ENCODE measurements at regions not wholly inside any gene's neighbourhood (a gene's known extent, or its start where the extent isn't known, plus 50 kb on each side); places are given as distances from the start of the nearest gene placed in this dataset.

DNA sequence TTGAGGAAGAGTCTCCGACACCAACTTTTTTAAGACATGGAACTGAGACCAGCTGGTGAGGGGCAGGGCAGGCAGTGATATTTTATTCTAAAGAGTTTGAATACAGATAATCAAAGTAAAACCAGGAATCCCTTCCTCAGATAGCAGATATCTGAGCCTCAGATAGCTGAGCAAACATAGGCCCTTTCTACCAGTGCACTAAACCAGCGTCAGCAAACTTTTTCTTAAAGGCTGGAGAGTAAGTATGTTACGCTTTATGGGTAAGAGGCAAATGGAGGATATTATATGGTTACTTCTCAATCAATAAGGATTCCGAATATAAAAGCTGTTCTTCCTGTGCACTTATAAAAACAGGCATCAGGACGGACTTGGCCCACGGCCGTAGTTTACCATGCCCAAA lies 73.9 kb downstream of the WNT5A start:
- DNase-seq (no peak), ATAC-seq (no peak)
- no peaks in the 10 kb centered on the region for H3K36me3 Mint-ChIP-seq (ENCODE audit: low read depth)
- H3K27ac Mint-ChIP-seq, result no peak overlapping the region
- peaks cover 6% of the 10 kb centered on the region for H3K9me3 Mint-ChIP-seq
- H3K4me3 Mint-ChIP-seq, result no peak overlapping the region
- no peaks in the 10 kb centered on the region for H3K4me1 Mint-ChIP-seq
- H3K27me3 Mint-ChIP-seq, result no peaks in the 10 kb centered on the region

DNA sequence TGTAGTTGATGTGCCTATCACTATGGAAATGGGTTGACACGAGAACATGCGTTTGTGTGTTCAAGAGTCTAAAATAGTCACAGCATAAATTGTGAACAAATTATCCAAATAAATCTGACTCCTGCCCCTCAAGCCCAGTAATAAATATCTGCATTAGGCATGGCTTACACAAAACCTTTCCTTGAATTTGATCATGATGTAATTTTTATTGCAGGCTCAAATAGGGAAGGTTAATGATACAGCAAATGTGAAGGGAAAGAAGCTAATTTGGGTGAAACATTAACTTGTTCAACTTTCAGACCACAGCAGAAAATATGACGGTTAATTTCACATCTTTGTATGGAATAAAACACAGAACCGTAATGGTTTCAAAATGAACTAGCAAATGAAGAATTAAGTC lies 74.6 kb downstream of the WNT5A start:
- Mint-ChIP-seq H3K4me3 (no peak overlapping the region), H3K27ac (no peak overlapping the region), H3K4me1 (no peaks in the 10 kb centered on the region), H3K36me3 (ENCODE audit: low read depth) (no peaks in the 10 kb centered on the region), H3K27me3 (no peaks in the 10 kb centered on the region), H3K9me3 (peaks cover 4% of the 10 kb centered on the region)
- DNase-seq (no peak), ATAC-seq (no peak)

DNA sequence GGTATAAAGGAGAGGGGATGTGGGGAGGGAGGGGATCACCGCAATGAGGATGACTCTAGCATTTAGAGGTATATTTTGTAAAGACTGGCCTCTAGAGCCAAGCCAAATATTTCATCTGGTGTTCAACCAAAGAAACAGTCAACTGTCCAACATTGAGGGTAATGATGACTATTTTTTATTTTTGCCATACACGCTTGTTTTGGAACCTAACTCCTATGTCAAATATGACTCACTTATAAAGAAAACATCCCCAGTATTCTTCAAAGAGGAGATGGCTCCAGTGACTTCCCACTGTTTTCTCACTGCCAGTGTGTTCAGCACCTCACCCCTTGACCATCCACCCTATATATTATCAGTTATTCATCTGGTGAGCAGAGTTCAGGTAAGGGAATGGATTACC lies 77.3 kb downstream of the WNT5A start:
- DNase-seq (no peak), ATAC-seq (no peak)
- Mint-ChIP-seq H3K27ac (no peak overlapping the region), H3K4me1 (no peaks in the 10 kb centered on the region), H3K4me3 (no peak overlapping the region), H3K36me3 (ENCODE audit: low read depth) (no peaks in the 10 kb centered on the region), H3K27me3 (no peaks in the 10 kb centered on the region), H3K9me3 (peaks cover 4% of the 10 kb centered on the region)

DNA sequence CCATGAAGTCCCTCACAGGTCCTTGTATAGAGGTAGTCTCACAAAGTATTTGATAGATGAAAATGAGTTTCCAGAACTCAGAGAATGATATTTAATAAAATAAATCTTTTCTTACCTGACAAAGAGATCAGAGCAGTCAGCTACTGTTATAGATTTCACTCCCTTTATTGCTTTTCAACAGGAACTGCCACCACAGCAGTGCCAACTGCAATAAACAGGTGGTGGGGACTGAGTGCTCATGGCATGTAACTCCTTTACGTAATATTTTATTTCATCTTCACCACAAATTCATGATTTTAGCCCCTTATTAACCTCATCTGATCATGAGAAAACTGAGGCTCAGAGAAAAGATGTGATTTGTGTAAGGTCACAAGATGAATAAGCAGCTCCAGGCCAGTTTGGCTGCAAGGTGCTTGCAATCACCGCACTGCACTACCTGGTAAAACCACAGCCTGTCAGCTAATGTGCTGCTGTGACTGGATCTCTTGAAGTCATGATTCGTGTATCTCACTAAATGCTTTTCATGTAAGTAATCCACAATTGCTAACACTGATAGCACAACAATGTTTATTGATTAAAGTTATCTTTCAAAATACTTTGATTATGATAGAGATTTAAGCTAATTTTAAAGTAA lies 78.8 kb downstream of the WNT5A start:
- H3K27me3 Mint-ChIP-seq, result no peaks in the 10 kb centered on the region
- H3K36me3 Mint-ChIP-seq (ENCODE audit: low read depth), result no peaks in the 10 kb centered on the region
- no peak for DNase-seq
- no peak for ATAC-seq
- no peak overlapping the region for H3K4me3 Mint-ChIP-seq
- no peaks in the 10 kb centered on the region for H3K4me1 Mint-ChIP-seq
- H3K9me3 Mint-ChIP-seq, result peaks cover 4% of the 10 kb centered on the region
- H3K27ac Mint-ChIP-seq, result no peak overlapping the region

DNA sequence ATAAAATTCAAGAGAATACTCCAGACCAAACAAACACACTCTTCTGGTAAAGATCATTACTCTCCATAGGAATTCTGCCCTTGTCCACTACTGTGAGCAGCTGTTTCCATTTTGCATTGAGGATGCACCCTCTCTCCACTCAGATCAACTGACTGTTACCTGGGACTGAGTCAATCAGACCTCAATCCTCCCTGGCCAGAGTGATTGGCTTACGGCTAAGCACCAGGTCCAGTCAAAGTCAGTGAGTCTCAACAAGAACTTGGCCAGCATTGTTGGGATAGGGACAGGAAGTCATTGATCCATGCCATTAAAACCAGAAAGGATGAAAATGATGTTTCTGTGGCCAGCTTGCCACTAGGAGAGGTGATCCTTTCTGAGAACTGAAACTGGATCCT lies 79.7 kb downstream of the WNT5A start:
- H3K27me3 Mint-ChIP-seq, result no peaks in the 10 kb centered on the region
- H3K9me3 Mint-ChIP-seq, result peaks cover 4% of the 10 kb centered on the region
- no peaks in the 10 kb centered on the region for H3K4me1 Mint-ChIP-seq
- no peak overlapping the region for H3K4me3 Mint-ChIP-seq
- no peak for DNase-seq
- no peak for ATAC-seq
- no peak overlapping the region for H3K27ac Mint-ChIP-seq
- H3K36me3 Mint-ChIP-seq (ENCODE audit: low read depth), result no peaks in the 10 kb centered on the region

DNA sequence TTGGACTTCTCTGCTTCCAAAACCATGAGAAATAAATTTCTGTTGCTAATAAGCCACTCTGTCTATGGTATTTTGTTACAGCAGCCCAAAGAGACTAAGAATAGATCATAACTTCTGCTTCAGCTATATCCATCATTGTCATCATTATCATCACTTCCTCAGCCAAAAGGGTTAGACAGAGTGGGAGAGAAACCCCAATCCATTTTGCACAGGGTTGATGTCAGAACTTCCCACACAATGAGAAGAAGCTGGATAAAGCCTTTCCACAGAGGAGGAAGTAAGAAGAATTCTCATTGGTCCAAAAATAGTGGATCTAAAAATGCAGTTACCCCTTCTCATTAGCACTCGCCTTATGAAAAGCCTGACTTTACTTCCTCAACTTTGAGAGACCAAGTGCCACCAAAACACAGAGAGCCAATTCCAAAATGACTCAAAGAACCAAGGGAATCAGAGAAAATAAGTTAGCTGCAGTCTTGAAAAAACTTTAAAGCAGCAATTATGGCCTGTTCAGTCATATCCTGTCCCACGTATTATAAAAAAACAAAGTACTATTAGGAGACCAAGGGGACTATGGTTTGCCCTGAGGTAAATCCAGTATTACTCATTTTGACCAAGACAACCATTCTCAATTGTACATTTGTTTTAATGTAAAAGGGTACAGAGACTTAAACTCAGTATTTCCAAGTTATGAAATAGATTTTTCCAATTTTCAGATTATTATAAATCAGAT lies 80.2 kb downstream of the WNT5A start:
- Mint-ChIP-seq H3K9me3 (peaks cover 4% of the 10 kb centered on the region), H3K4me3 (no peak overlapping the region), H3K27ac (no peak overlapping the region), H3K36me3 (ENCODE audit: low read depth) (no peaks in the 10 kb centered on the region), H3K27me3 (no peaks in the 10 kb centered on the region), H3K4me1 (no peaks in the 10 kb centered on the region)
- DNase-seq (no peak), ATAC-seq (no peak)

DNA sequence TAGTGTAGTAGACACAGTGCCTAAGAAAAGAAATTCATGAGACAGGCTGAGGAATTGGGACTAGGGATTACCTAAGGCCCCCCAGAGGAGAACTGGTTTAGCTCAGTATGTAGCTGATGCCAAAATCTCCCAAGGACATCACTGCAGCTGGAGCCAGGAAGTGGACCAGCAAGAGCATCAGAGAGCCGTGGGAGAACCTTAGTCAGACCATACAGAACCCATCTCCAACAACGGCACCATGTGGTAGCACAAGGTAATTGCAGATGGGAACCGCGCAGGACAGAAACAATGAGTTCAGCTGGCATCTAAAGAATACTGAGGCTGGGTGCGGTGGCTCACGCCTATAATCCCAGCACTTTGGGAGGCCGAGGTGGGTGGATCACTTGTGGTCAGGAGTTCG lies 81.7 kb downstream of the WNT5A start:
- Mint-ChIP-seq H3K27ac (no peak overlapping the region), H3K9me3 (peaks cover 4% of the 10 kb centered on the region), H3K4me1 (no peaks in the 10 kb centered on the region), H3K4me3 (no peak overlapping the region), H3K36me3 (ENCODE audit: low read depth) (no peaks in the 10 kb centered on the region), H3K27me3 (no peaks in the 10 kb centered on the region)
- DNase-seq (no peak), ATAC-seq (no peak)

DNA sequence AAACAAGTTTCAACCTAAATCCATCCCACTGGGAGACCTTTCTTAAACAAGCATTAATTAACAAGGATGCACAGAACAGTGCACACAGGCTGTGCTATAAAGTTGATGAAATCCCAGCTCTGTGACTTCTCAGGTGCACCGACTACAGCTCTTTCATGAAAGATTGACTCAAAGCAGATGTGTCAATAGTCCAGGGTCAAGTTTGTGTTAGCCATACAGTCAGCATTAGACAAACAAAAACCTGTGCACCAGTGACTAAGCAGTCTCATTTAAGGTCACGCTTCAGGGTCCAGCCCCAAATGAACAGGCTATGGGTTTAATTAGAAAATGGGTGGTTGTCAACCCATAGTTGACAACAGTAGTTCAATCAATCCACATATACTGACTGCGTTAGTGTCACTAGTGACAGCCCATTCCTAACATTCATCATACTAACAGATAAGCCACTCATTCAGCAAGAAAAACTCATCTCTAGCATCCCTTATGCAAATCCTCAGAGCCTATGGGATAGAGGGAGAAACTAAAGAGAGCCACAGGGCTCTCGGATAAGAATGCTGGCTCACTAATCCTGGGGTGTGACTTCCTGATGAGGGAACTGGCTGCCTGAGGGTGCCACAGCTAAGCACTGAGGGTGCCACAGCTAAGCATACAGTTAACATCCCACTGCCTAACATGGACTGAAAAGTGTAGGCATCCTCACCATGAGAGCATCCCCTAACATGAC lies 84.1 kb downstream of the WNT5A start:
- Mint-ChIP-seq H3K4me3 (no peak overlapping the region), H3K4me1 (no peaks in the 10 kb centered on the region), H3K36me3 (ENCODE audit: low read depth) (no peaks in the 10 kb centered on the region), H3K27ac (no peak overlapping the region), H3K27me3 (no peaks in the 10 kb centered on the region), H3K9me3 (peaks cover 5% of the 10 kb centered on the region)
- DNase-seq (no peak), ATAC-seq (no peak)

DNA sequence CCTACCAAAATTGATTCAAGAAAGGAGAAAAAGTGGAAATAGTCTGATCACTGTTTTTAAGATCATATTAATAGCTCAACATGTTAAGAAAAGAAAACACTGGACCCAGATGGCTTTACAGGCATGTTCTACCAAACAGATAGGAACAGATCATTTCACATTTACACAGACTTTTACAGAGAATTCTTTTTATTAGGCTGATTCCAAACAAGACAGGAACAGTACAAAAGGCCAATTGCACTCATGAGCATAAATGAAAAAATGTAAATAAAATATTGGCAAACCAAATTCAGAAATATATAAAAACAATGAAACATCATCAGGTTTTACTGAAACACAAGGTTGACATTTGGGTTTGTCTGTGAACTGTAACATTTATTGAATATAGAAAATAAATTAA lies 106.5 kb downstream of the WNT5A start:
- Mint-ChIP-seq H3K27ac (no peak overlapping the region), H3K9me3 (no peaks in the 10 kb centered on the region), H3K4me3 (no peak overlapping the region), H3K36me3 (ENCODE audit: low read depth) (no peaks in the 10 kb centered on the region), H3K4me1 (no peaks in the 10 kb centered on the region), H3K27me3 (no peaks in the 10 kb centered on the region)
- DNase-seq (no peak), ATAC-seq (no peak)

DNA sequence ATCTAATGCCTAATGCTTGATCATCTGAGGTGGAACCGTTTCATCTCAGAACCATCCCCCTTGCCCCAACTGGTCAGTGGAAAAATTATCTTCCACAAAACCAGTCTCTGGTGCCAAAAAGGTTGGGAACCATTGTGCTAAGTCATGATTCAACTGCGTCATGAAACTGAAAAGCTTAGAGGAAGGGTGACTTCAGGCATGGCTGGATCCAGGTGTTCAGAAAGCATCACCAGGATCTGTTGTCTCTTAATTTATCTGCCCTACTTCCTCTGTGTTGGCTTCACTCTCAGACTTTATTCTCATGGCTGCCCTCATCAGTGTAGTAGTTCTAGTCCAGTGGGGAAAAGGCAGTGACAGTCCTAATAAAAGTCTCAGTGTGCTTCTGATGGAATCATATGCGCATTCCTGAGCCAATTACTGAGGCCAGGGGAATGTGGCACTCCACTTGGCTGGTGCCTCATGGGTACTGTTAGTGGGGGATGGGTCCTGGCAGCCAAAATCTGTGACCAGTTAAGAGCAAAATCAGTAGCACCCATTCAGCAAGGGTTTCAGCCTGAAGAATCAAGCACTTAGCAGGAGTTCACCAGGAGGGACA lies 110.3 kb downstream of the WNT5A start:
- peaks cover 5% of the 10 kb centered on the region for H3K9me3 Mint-ChIP-seq
- ATAC-seq (no peak), DNase-seq (no peak)
- no peaks in the 10 kb centered on the region for H3K36me3 Mint-ChIP-seq (ENCODE audit: low read depth)
- H3K27ac Mint-ChIP-seq, result no peak overlapping the region
- H3K27me3 Mint-ChIP-seq, result peaks cover 2% of the 10 kb centered on the region
- no peaks in the 10 kb centered on the region for H3K4me1 Mint-ChIP-seq
- H3K4me3 Mint-ChIP-seq, result no peak overlapping the region

DNA sequence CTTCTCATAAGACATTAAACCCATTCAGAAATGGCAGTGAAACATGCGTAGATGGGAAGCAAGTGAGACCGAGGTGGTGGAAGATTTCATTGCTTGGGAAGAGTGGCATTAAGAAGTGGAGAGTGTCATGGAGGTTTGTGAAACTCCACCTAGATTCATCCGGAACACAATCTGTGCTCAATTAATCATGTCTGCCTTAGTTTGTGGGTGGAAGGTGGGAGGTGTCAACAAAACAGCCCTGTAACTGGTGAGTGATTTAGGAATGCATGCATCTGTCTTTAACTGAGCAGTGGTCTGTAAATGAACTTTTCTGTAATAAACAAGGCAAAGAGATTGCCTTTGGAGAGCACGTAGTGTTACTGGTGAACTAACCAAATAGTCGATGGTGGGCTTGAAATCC lies 113.7 kb downstream of the WNT5A start:
- Mint-ChIP-seq H3K9me3 (peaks cover 5% of the 10 kb centered on the region), H3K36me3 (ENCODE audit: low read depth) (no peaks in the 10 kb centered on the region), H3K4me3 (no peak overlapping the region), H3K27ac (no peak overlapping the region), H3K4me1 (no peaks in the 10 kb centered on the region), H3K27me3 (peaks cover 2% of the 10 kb centered on the region)
- DNase-seq, result no peak
- no peak for ATAC-seq

DNA sequence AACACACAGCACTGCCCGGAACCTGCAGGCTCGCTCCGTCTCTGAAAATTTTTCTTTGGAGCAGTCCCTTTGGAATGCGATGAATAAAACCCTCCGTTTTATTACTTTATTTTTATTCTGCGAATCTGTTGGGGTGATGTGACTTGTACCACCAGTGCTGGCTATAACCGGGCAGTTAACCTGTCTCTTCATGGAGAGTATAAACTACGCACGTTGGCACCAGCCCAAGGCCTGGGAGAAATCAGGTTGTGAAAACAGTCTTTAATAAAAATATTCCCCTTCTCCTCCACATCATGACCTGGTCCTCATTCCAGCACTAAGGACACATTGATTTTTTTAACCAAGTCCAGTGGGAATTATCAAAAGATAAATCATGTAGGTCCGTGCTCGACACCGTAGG lies 116.8 kb downstream of the WNT5A start:
- Mint-ChIP-seq H3K4me3 (no peak overlapping the region), H3K27ac (no peak overlapping the region), H3K9me3 (peaks cover 5% of the 10 kb centered on the region), H3K36me3 (ENCODE audit: low read depth) (no peaks in the 10 kb centered on the region), H3K4me1 (no peaks in the 10 kb centered on the region), H3K27me3 (peaks cover 2% of the 10 kb centered on the region)
- DNase-seq, result no peak
- no peak for ATAC-seq

DNA sequence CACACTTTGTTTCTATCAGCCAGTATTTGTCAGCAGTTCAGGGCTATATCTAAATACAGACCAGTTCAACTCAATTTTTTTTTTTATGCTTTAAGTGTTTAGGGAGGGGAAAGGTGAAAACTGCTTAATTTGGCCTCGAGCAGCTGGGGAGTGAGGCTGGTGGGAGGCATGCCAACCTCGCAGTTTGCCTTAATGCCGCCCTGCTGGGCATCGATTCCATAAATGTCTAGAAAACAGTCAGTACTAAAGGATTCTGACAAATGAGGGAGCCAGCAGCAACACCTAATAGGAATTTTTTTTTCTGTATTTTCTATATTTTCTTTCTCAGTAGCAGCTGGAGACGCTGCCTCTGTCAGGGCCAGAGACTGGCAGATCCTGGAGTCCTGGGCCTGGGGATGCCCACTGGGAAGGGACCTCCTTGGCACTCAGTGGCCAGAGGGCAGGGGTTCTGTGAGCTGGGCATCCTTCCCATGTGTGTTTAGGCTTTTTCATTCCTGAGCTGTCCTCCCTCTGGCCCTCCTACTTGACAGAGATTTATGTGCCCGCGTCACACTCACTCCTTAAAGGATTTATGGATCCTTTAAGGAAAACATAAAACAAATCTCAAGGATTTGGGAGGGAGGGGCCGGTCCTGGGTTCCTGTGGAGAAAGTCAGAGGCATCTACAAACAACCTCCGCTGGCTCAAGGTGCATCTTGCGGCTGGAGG lies 117.8 kb downstream of the WNT5A start:
- Mint-ChIP-seq H3K4me3 (no peak overlapping the region), H3K9me3 (no peaks in the 10 kb centered on the region), H3K4me1 (no peaks in the 10 kb centered on the region), H3K27ac (no peak overlapping the region), H3K27me3 (no peaks in the 10 kb centered on the region), H3K36me3 (ENCODE audit: low read depth) (no peaks in the 10 kb centered on the region)
- DNase-seq, result no peak
- ATAC-seq, result no peak

DNA sequence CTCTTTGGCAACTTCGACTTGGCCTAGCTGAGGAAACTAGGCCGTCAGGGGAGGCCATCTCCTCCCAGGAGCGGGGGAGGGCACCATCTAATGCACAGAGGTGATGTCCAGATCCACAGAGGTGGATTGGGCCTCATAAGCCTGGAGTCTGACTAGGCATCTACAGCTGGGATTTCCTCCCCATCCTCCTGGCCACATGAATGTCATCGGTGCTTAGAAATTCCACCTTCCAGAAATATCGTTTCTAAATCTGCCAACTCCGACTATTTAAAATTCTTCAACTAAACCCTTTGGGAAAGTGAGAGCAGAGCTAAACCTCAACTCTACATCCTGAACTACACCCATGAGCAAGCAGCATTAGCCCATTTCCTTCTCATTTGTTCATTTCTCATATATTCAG lies 118.7 kb downstream of the WNT5A start:
- no peak overlapping the region for H3K4me3 Mint-ChIP-seq
- peaks cover under 1% of the 10 kb centered on the region for H3K27me3 Mint-ChIP-seq
- DNase-seq (no peak), ATAC-seq (no peak)
- peaks cover 1% of the 10 kb centered on the region for H3K9me3 Mint-ChIP-seq
- no peak overlapping the region for H3K27ac Mint-ChIP-seq
- H3K36me3 Mint-ChIP-seq (ENCODE audit: low read depth), result no peaks in the 10 kb centered on the region
- no peaks in the 10 kb centered on the region for H3K4me1 Mint-ChIP-seq

Data from activated naive CD8-positive, alpha-beta T cell treated with anti-CD3 and anti-CD28 coated beads, Interleukin-2, amount 50 U/mL, for 24 hours (primary cell).